Stimulated activated CD8-positive, alpha-beta memory T cell treated with anti-CD3 and anti-CD28 coated beads, Interleukin-15, amount 100 ng/mL, for 48 hours (primary cell): ENCODE measurements at regions not wholly inside any gene's neighbourhood (a gene's known extent, or its start where the extent isn't known, plus 50 kb on each side); places are given as distances from the start of the nearest gene placed in this dataset.
A peak's percentile ranks its signal among the peaks of the same experiment; 100 is the strongest.
"Not testable (repeated sequence)": the region's sequence is repeated elsewhere in the genome, so short reads cannot be mapped to it uniquely, and the experiment has no call there.

ENCODE experiments used
- DNase-seq, 2 donors: peaks; one replicate each; pipeline ENCODE4 v3.0.0-alpha.2; 2020; ENCODE audit warnings: low read depth in 2 of 2

DNA sequence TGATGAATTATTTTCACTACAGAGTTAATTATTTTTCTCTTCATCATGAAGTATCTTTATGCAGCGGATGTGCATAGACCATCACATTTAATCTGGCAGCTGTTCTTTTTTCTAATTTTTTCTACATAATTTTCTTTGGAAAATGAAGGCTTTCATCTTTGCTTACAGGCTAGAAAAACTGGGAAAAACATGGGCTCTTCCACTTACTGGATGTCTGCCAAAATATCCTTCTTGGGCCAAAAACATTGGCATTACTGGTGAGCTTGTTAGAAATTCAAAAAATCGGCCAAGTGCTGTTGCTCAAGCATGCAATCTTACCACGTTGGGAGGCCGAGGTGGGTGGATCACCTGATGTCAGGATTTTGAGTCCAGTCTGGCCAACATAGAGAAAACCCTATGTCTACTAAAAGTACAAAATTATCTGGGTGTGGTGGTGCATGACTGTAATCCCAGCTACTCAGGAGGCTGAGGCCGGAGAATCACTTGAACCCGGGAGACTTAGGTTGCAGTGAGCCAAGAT is 176.8 kb downstream of the ZNF737 start:
- no peak for DNase-seq

DNA sequence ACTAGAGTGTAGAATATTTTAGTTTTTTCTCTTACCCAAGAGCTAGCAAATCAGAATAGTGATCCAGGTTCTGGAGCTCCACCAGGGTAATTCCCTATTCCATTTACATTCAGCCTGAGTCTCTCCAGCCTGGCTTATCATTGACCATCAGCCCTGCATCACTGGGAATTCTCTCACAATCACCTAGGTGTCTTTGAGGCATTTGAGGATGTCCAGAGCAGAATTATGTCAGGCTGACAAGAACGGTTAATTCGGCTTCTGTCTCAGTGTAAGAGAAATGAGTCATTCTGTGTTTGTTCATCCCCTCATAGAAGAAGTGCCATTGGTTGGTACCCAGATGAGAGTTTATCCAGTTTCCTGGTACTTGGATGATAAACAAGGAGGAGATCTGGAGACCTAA is 180.5 kb downstream of the ZNF737 start:
- DNase-seq = no peak

DNA sequence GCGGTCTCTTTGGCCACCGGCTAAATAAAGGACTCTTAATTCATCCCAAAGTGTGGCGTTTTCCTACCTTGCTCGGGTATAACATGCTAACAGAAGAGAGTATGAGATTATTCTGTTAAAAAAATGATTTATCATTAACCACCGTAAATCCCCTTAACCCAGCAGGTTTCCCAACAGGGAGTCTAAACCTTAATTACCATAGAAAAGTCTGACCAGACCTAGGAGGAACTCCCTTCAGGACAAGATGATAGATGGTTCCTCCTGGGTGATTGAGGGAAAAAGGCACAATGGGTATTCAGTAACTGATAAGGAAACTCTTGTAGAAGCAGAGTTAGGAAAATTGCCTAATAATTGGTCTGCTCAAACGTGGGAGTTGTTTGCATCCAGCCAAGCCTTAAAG is 193.7 kb downstream of the ZNF737 start:
- DNase-seq = no peak

DNA sequence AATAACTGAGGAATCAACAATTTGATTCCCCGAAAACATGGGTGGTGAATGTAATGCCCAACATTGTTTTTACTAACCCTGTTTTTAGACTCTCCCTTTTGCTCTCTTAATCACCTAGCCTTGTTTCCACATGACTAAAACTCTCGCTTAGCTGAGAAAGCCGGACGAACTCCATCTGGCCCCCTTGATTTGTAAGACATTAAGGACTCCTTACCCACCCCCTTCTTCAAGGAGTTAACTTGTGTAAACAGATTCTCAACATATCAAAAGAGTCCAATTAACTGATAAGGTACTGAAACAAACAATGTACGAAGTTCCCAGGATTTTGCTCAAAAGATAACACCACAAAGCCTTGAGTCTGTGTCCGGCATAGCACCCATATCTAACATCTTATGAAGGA is 194.3 kb downstream of the ZNF737 start:
- DNase-seq = not testable (repeated sequence)

DNA sequence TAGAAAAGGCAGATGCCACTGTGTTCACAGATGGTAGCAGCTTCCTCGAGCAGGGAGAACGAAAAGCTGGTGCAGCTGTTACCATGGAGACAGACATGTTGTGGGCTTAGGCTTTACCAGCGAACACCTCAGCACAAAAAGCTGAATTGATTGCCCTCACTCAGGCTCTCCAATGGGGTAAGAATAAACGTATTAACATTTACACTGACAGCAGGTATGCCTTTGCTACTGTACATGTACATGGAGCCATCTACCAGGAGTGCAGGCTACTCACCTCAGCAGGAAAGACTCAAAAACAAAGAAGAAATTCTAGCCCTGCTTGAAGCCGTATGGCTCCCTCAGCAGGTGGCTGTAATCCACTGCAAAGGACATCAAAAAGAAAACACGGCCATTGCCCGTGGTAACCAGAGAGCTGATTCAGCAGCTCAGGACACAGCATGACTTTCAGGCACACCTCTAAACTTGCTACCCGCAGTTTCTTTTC is 197.7 kb downstream of the ZNF737 start:
- no peak for DNase-seq

DNA sequence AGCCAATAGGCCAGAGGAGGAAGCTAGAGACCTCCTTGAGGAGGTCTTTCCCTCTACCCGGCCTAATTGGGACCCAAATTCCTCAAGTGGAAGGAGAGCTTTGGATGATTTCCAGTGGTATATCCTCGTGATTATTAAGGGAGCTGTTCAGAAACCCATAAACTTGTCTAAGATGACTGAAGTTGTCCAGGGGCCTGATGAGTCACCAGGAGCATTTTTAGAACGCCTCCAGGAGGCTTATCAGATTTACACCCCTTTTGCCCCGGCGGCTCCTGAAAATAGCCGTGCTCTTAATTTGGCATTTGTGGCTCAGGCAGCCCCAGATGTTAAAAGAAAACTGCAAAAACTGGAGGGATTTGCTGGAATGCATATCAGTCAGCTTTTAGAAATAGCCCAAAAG is 198.1 kb downstream of the ZNF486 start:
- no peak for DNase-seq

DNA sequence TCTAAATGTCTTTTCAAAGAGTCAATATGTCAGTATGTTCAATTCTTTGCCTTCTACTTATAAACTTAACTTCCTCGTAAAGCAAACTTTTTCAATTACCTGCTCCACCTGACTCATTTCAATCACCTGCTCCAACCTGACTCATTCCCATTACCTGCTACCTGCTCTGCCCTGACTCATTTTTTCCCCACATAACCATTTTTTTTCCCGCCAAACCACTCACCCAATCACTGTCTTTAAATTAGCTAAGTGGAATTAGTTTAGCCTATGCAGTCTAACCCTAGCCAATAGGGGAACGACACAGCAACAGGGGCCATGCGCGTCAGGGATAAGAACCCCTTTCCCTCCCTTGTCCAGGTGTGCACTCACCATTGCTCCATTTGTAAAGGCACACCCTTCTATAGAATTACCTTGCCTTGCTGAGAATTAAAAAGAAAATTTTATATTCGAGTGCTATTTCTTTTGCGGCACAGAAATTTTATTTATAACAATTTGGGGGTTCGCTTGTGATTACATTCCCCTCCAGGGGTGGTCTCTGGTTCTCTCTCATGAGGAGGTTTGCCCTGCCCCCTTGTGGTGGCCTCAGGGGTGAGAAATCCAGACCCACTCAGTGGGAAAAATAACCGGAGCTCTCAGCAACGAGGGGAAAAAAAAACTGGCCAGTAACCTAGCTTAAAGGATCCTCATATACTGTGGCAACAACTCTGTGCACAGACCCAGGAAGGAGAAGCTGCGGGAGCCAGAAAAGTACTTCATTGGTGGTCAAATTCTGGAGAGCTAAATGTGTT is 193.1 kb downstream of the ZNF486 start:
- DNase-seq = no peak

DNA sequence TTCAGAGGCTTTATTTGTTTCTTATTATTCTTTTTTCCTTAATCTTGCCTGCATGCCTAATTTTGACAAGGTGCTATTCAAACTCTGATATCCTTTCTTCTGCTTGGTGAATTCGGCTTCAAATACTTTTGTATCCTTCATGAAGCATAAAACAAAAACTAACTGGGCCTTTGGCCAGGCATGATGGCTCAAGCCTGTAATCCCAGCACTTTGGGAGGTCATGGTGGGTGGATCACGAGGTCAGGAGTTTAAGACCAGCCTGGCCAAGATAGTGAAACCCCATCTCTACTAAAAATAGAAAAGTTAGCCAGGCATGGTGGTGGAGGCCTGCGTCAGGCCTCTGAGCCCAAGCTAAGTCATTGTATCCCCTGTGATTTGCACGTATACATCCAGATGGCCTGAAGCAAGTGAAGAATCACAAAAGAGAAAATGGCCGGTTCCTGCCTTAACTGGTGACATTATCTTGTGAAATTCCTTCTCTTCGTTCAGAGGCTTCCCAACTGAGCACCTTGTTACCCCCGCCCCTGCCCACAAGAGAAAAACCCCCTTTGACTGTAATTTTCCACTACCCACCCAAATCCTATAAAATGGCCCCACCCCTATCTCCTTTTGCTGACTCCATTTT is 191.9 kb downstream of the ZNF486 start:
- not testable (repeated sequence) for DNase-seq

DNA sequence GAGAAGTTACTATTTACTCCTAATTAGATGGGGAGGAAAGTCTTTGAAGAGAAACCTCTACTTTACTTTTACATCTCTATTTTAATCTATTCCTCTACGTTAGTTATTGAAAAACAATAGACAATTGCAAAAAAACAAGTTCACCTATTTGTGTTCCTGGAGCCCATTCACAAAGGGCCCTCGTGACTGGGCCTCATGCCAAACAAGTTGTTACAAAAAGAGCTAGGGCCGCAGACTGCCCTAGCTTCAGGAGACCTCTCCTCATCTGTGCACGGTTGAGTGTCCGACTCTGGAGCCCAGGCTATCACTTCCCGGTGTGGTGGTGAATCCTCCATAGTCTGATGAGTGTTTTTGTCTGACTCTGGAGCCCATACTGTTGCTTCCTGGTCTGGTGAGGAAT is 190.9 kb downstream of the ZNF486 start:
- no peak for DNase-seq

DNA sequence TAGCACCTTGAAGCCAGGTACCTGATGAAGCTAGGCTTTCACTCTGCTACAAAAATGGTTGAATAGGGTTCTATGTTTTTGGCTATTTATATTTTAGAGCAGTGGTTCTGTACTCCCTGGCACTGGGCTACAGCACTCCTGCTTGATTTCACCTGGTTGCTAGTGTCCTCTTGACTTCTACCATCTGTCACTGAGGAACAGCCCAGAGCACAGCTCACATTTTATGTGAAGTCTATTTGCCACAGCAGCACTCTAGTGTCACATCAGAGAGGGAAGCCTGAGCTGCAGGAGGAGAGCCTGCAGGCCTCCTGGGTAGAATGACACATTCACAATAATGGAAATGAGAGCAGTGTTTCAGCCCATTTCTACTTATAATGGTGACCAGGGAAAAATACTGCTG is 184.2 kb downstream of the ZNF486 start:
- no peak for DNase-seq

DNA sequence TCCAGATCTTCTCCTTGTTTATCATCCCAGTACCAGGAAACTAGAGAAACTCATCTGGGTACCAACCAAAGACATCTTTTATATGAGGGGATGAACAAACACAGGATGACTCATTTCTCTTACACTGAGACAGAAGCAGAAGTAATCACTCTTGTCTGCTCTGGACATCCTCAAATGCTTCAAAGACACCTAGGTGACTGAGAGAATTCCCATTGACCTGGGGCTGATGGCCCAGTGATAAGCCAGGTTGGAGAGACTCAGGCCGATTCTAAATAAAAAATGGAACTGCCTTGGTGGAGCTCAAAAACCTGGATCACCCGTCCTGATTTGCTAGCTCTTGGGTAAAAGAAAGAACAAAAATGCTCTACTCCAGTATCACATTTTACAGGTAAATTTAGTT is 182.2 kb downstream of the ZNF486 start:
- no peak for DNase-seq

DNA sequence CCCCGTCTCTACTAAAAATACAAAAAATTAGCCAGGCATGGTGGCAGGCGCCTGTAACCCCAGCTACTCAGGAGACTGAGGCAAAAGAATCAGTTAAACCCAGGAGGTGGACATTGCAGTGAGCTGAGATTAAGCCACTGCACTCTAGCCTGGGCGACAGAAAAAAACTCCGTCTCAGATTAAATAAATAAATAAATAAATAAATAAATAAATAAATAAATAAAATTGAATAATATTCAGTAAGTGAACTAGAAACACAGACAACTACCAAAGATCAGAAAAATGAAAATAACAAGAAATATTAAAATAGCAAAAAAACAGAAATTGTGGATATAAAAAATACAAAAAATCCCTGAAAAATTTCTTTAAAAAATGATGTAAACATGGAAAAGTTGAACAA is 172.4 kb downstream of the ZNF486 start:
- no peak for DNase-seq

DNA sequence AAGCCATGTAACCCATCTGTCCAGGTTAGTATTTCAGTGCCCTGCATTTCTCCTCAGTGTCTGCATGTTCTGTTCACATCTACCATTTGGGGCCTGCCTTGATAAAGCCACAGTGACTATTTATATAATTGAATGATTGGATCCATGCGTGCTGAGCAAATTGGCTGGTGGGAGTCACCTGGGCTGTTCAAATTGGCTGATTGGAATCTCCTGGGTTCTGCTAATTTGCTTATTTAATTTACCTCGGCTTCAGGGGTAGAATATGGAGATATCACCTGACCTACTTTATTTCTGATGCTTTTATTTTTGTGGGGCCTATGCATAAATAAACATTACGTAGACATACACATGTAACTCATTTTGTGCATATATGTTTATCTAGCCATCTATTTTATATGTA is 167.7 kb downstream of the ZNF486 start:
- DNase-seq = no peak

DNA sequence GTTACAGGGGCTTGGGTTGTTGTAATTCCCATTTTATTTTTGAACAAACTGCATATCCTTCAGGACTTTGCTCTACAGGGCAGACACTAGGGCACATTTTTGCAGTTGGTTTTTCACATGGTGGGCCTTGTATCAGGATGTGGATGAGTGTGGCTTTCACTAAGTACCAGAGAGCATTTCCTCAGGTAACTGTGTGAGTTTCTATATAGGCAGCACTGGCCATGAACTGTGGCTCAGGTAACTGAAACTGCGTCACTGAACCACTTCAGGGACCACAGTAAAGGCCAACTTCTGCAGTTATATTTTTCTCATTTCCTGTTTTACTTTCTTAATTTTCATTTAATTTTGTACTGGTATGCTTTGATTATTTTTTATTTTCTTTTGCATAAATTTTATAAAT is 166.5 kb downstream of the ZNF486 start:
- no peak for DNase-seq

DNA sequence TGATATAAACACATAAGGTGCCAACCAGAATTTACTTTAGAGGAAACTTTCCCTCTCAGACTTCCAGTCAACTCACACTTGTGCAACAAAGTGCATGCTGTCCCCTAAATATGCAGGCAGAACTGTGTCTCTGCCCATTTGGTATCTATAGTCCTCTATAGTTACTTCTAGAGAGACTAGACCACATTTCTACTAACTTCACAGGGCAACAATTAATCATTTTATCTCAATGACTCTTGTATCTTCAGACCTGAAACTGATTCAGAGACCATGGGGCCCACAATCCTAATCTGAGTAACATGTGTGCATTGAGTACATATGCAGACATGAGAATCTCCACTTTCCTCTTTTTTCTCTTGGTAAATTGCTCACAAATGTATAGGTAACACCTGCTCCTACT is 158.1 kb downstream of the ZNF486 start:
- DNase-seq = peak in 1 of 2 donors; percentile 0

DNA sequence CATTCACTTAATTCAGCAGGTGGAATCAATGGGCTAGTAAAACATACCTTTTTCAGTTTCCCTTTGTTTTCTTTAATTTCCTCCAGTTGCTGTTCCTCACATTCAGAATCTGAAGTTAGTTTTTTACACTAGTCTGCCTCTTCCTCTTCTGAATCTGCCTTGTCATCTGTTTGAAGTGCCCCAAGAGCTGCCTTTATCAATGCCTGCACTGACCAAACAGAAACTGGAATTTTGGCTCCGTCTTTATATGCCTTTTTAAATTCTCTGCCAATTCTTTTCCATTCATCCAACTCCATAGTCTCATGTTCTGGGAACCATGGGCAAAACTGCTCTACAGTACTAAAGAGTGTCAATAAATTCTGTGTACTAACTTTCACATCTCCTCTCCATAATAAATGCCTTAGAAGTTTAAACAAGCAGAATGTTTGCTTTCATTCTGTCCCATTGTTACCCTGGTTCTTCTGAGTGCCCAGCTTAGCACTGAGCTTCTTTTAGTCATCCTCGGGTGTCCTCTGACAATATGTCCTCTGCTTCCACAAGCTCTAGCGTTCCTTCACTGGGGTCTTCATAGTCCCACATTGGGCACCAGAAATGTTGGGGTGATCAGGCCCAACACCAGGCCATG is 154.2 kb downstream of the ZNF486 start:
- no peak for DNase-seq

DNA sequence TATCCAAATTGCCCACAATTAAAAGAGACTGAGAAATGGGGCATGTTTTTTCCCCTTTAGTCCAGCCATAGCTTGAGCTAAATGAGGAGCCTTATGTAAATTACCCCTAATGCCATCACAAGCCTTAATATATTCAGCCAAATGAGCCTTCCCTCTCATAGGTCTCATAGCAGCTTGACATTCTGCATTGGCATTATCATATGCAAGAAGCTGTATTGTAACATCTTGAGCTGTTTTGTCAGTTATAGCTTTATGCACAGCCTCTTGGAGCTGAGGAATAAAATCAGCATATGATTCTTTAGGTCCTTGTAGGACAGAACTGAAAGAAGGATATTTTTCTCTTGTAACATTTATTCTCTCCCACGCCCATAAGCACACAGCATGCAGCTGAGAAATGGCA is 153.2 kb downstream of the ZNF486 start:
- DNase-seq = no peak

DNA sequence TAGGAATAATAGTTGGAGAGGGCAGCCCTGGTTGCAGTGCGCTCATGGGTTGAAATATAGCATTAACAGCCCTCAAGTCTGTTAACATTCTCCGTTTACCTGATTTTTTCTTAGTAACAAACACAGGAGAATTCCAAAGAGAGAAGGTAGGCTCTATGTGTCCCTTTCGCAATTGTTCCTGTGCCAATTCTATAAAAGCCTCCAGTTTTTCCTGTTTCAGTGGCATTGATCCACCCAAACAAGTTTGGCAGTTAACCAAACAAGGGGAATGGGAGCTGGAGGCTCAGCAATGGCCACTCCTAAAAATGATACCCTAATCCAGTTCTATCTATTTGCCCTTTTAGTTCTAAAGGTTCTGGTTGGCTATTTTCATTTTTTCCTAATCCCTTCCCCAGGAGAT is 151.6 kb downstream of the ZNF486 start:
- DNase-seq = no peak

DNA sequence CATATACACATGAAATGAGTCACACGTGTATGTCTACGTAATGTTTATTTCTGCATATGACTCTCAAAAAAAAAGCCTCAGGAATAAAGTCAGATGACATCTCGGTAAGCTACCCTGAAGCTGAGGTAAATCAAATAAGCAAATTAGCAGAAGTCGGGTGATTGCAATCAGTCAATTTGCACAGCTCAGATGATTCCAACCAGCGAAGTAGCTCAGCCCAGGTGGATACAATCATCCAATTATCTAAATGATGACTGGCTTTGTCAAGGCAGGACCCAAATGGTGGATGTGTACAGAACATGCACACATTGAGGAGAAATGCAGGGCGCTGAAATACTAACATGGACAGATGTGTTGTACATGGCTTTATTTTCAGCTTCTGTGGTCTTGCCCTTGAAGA is 148.5 kb downstream of the ZNF486 start:
- no peak for DNase-seq

DNA sequence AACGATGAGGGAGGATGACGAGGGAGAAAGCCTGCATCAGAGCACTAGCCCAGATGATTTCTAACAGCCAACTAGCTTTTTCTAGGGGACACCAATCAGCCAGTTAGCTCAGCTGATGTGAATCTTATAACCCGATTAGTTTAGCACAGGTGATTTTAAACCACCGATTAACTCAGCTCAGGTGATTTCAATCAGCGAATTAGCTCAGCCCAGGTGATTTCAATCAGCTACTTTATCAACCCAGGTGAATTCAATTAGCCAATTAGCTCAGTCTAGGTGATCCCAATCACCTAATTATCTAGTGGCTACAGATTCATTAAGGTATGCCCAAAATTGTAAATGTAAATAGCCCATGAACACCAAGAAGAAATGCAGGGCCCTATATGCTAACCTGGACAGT is 146.9 kb downstream of the ZNF486 start:
- no peak for DNase-seq

DNA sequence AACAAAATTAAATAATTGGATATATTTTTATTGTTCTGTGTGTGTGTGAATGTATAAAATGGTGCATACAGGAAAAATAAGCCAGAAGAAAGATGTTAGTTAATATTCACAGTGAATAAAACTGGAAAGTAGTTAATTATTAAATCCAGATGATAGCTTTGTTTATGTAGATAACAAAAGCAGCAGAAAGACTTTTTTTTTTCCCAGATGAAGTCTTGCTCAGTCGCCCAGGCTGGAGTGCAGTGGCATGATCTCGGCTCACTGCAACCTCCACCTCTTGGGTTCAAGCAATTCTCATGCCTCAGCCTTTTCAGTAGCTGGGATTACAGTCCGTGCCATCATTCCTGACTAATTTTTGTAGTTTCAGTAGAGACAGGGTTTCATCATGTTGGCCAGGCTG is 140.1 kb downstream of the ZNF486 start:
- no peak for DNase-seq

DNA sequence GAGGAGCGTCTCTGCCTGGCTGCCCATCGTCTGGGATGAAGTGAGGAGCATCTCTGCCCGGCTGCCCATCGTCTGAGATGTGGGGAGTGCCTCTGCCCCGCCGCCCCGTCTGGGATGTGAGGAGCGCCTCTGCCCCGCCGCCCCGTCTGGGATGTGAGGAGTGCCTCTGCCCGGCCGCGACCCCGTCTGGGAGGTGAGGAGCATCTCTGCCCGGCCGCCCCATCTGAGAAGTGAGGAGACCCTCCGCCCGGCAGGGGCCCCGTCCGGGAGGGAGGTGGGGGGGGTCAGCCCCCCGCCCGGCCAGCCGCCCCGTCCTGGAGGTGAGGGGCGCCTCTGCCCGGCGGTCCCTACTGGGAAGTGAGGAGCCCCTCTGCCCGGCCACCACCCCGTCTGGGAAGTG is 129.3 kb downstream of the ZNF486 start:
- not testable (repeated sequence) for DNase-seq

DNA sequence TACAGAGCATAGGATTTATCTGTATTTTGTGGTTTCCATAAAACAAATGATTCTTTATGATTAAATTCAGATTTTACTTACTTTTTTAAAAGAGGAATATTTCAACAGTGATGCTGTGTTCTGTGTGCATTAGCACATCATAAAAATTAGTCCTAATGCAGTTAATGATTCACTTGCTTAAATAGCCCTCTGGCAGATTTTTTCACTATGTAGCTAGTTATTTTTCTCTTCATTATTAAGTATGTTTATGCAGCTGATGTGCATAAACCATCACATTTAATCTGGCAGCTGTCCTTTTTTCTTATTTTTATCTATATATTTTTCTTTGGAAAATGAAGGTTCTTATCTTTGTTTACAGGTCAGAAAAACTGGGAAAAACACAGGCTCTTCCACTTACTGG is 127.2 kb downstream of the ZNF486 start:
- DNase-seq = no peak
